Naive thymus-derived CD4-positive, alpha-beta T cell (primary cell): ENCODE measurements at regions not wholly inside any gene's neighbourhood (a gene's known extent, or its start where the extent isn't known, plus 50 kb on each side); places are given as distances from the start of the nearest gene placed in this dataset.
"Not testable (repeated sequence)": the region's sequence is repeated elsewhere in the genome, so short reads cannot be mapped to it uniquely, and the experiment has no call there.

Experiments used
- ATAC-seq: fragments of 150-1000 bp; cut with Tn5 transposase; 2 replicates; pipeline ENCODE4 v1.10.0; 2021; ENCODE audit warnings: mild to moderate bottlenecking, moderate library complexity
- CTCF ChIA-PET: fragments of 350-600 bp; sonication (Branson Sonifier 250); formaldehyde crosslinking; loops from one replicate; lab custom pipeline; 2021; ENCODE audit warnings: antibody characterized with exemption; lab: Charles Lee
- POLR2A ChIA-PET: fragments of 350-600 bp; sonication (Branson Sonifier 250); formaldehyde crosslinking; loops from one replicate; lab custom pipeline; 2021; ENCODE audit warnings: antibody characterized with exemption, inconsistent platforms; lab: Charles Lee
- DNase-seq, 9 donors: peaks; one replicate each; pipeline versions ENCODE4 v3.0.0 to v3.0.0-alpha.2; 2020 to 2022; ENCODE audit warnings: mixed read lengths in 1 of 9
- H3K27ac ChIP-seq: one replicate; pipeline ENCODE4 v1.7.0; 2013; ENCODE audit warnings: mild to moderate bottlenecking, low read depth, low read length, moderate library complexity
- H3K27me3 ChIP-seq, 2 donors: one replicate each; pipeline ENCODE4 v1.7.0; 2013; ENCODE audit warnings: low read length in 2 of 2, mild to moderate bottlenecking in 2 of 2, moderate library complexity in 2 of 2; ENCODE audit not compliant: control insufficient read depth in 2 of 2, insufficient read depth in 2 of 2
- H3K36me3 ChIP-seq, 3 experiments: 1 replicate in 2 of 3; 2 replicates in 1 of 3; pipeline ENCODE4 v1.7.0; 2013; ENCODE audit warnings: low read length in 3 of 3, mild to moderate bottlenecking in 3 of 3, moderate library complexity in 1 of 3; ENCODE audit not compliant: insufficient read depth in 3 of 3, control insufficient read depth in 2 of 3
- H3K4me1 ChIP-seq, 2 donors: one replicate each; pipeline ENCODE4 v1.7.0; 2013; ENCODE audit warnings: low read length in 2 of 2, mild to moderate bottlenecking in 2 of 2, moderate library complexity in 1 of 2; ENCODE audit not compliant: control insufficient read depth in 2 of 2, insufficient read depth in 2 of 2
- H3K4me3 ChIP-seq: 2 replicates; pipeline ENCODE4 v1.7.0; 2013; ENCODE audit warnings: mild to moderate bottlenecking, low read length
- H3K9me3 ChIP-seq, 3 experiments: 1 replicate in 2 of 3; 2 replicates in 1 of 3; pipeline ENCODE4 v1.7.0; 2013; ENCODE audit warnings: low read length in 3 of 3; ENCODE audit not compliant: control insufficient read depth in 2 of 3
- H3K27ac Mint-ChIP-seq, 9 donors: one replicate each; pipeline ENCODE4 v1.8.0; 2020 to 2022; ENCODE audit warnings: mixed read lengths in 9 of 9, mild to moderate bottlenecking in 8 of 9, moderate library complexity in 5 of 9, inconsistent platforms in 2 of 9
- H3K27me3 Mint-ChIP-seq, 5 donors: one replicate each; pipeline ENCODE4 v1.8.0; 2021 to 2022; ENCODE audit warnings: mixed read lengths in 5 of 5, mild to moderate bottlenecking in 1 of 5
- H3K36me3 Mint-ChIP-seq, 5 donors: one replicate each; pipeline ENCODE4 v1.8.0; 2020 to 2022; ENCODE audit warnings: mixed read lengths in 5 of 5, mild to moderate bottlenecking in 3 of 5, inconsistent platforms in 1 of 5
- H3K4me1 Mint-ChIP-seq, 7 donors: one replicate each; pipeline ENCODE4 v1.8.0; 2020 to 2022; ENCODE audit warnings: mixed read lengths in 7 of 7, mild to moderate bottlenecking in 3 of 7, inconsistent platforms in 1 of 7
- H3K4me3 Mint-ChIP-seq, 10 donors: one replicate each; pipeline ENCODE4 v1.8.0; 2020 to 2022; ENCODE audit warnings: mild to moderate bottlenecking in 10 of 10, mixed read lengths in 10 of 10, moderate library complexity in 6 of 10, inconsistent platforms in 2 of 10
- H3K9me3 Mint-ChIP-seq, 11 donors: one replicate each; pipeline ENCODE4 v1.8.0; 2020 to 2022; ENCODE audit warnings: mixed read lengths in 11 of 11, mild to moderate bottlenecking in 4 of 11, inconsistent platforms in 1 of 11, moderate library complexity in 1 of 11
- intact Hi-C, 2 donors: fragments of 100-400 bp; cut with micrococcal nuclease; formaldehyde crosslinking; loops; one replicate each; pipeline ENCODE4 v1.15.1; 2023

GRCh38 chr5:153939101-153939500, 99.6 kb downstream of the FAM114A2 start:
- no peak for DNase-seq
- ChIA-PET POLR2A (no interaction called here), CTCF (no interaction called here)
- Mint-ChIP-seq H3K27me3 (peaks cover 0 to 21% (median 4%) of the 10 kb centered on the region in 5 donors), H3K27ac (no peak overlapping the region), H3K4me3 (no peak overlapping the region), H3K4me1 (no peaks in the 10 kb centered on the region), H3K36me3 (peaks cover 0 to 21% (median 2%) of the 10 kb centered on the region in 5 donors), H3K9me3 (peaks cover 19 to 90% (median 45%) of the 10 kb centered on the region in 11 donors)
- Histone ChIP-seq H3K9me3 (peaks cover 0 to 30% (median 4%) of the 10 kb centered on the region in 3 experiments), H3K27me3 (no peaks in the 10 kb centered on the region), H3K4me1 (no peaks in the 10 kb centered on the region), H3K4me3 (no peak overlapping the region), H3K27ac (no peak overlapping the region), H3K36me3 (no peaks in the 10 kb centered on the region)
- no peak for ATAC-seq
- intact Hi-C loops, result no loop called here

DNA sequence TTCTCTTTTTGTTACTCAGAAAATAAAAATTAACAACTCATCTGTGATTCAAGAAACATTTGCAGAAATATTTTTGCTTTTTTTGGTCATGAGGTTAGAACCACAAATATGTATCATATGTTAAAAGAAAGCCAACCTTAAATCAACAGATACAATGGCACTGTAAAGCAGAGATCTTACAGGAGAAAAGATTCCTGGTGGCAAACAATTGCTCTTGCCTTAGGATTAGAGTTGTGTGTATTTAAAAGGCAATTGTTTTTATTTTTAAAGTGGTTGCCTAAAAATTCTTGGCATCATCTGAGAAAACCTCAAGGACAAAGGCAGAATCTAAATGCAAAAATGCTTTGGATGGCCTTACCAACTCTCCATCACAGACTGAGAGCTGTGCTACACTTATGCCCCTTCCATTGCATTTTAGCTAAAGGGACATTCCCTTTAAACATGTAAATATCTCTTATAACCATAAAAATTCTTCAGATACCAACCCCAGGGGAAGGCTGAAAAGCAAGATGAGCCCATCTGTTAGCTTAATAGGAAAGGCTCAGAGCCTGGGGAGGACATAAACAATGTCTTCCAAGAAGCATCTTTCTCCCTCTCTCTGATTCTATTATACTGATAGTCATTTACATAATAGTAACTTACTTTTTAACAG, 100.4 kb downstream of the FAM114A2 start:
- H3K4me3 ChIP-seq, result no peak overlapping the region
- peaks cover 0 to 21% (median 2%) of the 10 kb centered on the region in 5 donors for H3K36me3 Mint-ChIP-seq
- H3K4me3 Mint-ChIP-seq, result no peak overlapping the region
- H3K9me3 ChIP-seq, result peaks cover 0 to 32% (median 4%) of the 10 kb centered on the region in 3 experiments
- no peak overlapping the region for H3K27ac ChIP-seq
- no peaks in the 10 kb centered on the region for H3K4me1 Mint-ChIP-seq
- ATAC-seq (no peak), DNase-seq (no peak)
- H3K27ac Mint-ChIP-seq, result no peak overlapping the region
- peaks cover 0 to 14% (median 4%) of the 10 kb centered on the region in 5 donors for H3K27me3 Mint-ChIP-seq
- H3K4me1 ChIP-seq, result no peaks in the 10 kb centered on the region
- intact Hi-C loops, result no loop called here
- ChIA-PET POLR2A (no interaction called here), CTCF (no interaction called here)
- no peaks in the 10 kb centered on the region for H3K27me3 ChIP-seq
- peaks cover 19 to 90% (median 38%) of the 10 kb centered on the region in 11 donors for H3K9me3 Mint-ChIP-seq
- no peaks in the 10 kb centered on the region for H3K36me3 ChIP-seq

- H3K9me3 ChIP-seq, result peaks cover 0 to 32% (median 4%) of the 10 kb centered on the region in 3 experiments
- H3K36me3 Mint-ChIP-seq, result peaks cover 0 to 21% (median 2%) of the 10 kb centered on the region in 5 donors
- POLR2A ChIA-PET, result no interaction called here
- no peaks in the 10 kb centered on the region for H3K36me3 ChIP-seq
- H3K27ac ChIP-seq, result no peak overlapping the region
- H3K4me1 ChIP-seq, result no peaks in the 10 kb centered on the region
- H3K27me3 ChIP-seq, result no peaks in the 10 kb centered on the region
- H3K4me1 Mint-ChIP-seq, result no peaks in the 10 kb centered on the region
- H3K4me3 Mint-ChIP-seq, result no peak overlapping the region
- CTCF ChIA-PET, result no interaction called here
- H3K4me3 ChIP-seq, result no peak overlapping the region
- intact Hi-C loops, result no loop called here
- H3K27me3 Mint-ChIP-seq, result peaks cover 0 to 14% (median 5%) of the 10 kb centered on the region in 5 donors
- H3K9me3 Mint-ChIP-seq, result peaks cover 19 to 86% (median 34%) of the 10 kb centered on the region in 11 donors
- ATAC-seq, result no peak
- no peak overlapping the region for H3K27ac Mint-ChIP-seq
- no peak for DNase-seq
Measured at GRCh38 chr5:153937661-153938060, 101.0 kb downstream of the FAM114A2 start.

- POLR2A ChIA-PET, CTCF ChIA-PET, intact Hi-C loops, H3K4me3 ChIP-seq, H3K4me1 ChIP-seq, H3K36me3 ChIP-seq, H3K27ac Mint-ChIP-seq, H3K27me3 ChIP-seq, DNase-seq, H3K4me3 Mint-ChIP-seq, H3K4me1 Mint-ChIP-seq, ATAC-seq, H3K27ac ChIP-seq: not testable (repeated sequence)
- Mint-ChIP-seq H3K36me3 (peaks cover 0 to 16% (median 0%) of the 10 kb centered on the region in 5 donors), H3K9me3 (peaks cover 14 to 66% (median 29%) of the 10 kb centered on the region in 11 donors), H3K27me3 (peaks cover 0 to 16% (median 11%) of the 10 kb centered on the region in 5 donors)
- peaks cover 0 to 12% (median 0%) of the 10 kb centered on the region in 3 experiments for H3K9me3 ChIP-seq
Measured at GRCh38 chr5:153935151-153935550, 103.6 kb downstream of the FAM114A2 start.

GRCh38 chr5:153926201-153926600, 112.5 kb downstream of the FAM114A2 start:
- DNase-seq (no peak), ATAC-seq (no peak)
- no peaks in the 10 kb centered on the region for H3K27me3 ChIP-seq
- ChIA-PET CTCF (no interaction called here), POLR2A (no interaction called here)
- H3K4me3 ChIP-seq, result no peak overlapping the region
- peaks cover 0 to 10% (median 0%) of the 10 kb centered on the region in 11 donors for H3K9me3 Mint-ChIP-seq
- H3K9me3 ChIP-seq, result no peaks in the 10 kb centered on the region
- intact Hi-C loops, result no loop called here
- H3K27ac ChIP-seq, result no peak overlapping the region
- no peak overlapping the region for H3K4me3 Mint-ChIP-seq
- no peaks in the 10 kb centered on the region for H3K36me3 Mint-ChIP-seq
- peaks cover 0 to 21% (median 7%) of the 10 kb centered on the region in 5 donors for H3K27me3 Mint-ChIP-seq
- no peak overlapping the region for H3K27ac Mint-ChIP-seq
- H3K4me1 ChIP-seq, result no peaks in the 10 kb centered on the region
- H3K36me3 ChIP-seq, result no peaks in the 10 kb centered on the region
- no peaks in the 10 kb centered on the region for H3K4me1 Mint-ChIP-seq

GRCh38 chr5:153919161-153919560, 119.5 kb downstream of the FAM114A2 start:
- Mint-ChIP-seq H3K4me3 (no peak overlapping the region), H3K27ac (no peak overlapping the region), H3K4me1 (no peaks in the 10 kb centered on the region), H3K27me3 (peaks cover 3 to 45% (median 9%) of the 10 kb centered on the region in 5 donors), H3K36me3 (peaks cover 0 to 5% (median 0%) of the 10 kb centered on the region in 5 donors), H3K9me3 (peaks cover 0 to 19% (median 12%) of the 10 kb centered on the region in 11 donors)
- ChIA-PET POLR2A (no interaction called here), CTCF (no interaction called here)
- Histone ChIP-seq H3K4me3 (no peak overlapping the region), H3K27ac (no peak overlapping the region), H3K4me1 (no peaks in the 10 kb centered on the region), H3K27me3 (no peaks in the 10 kb centered on the region), H3K9me3 (peaks cover 0 to 8% (median 0%) of the 10 kb centered on the region in 3 experiments), H3K36me3 (no peaks in the 10 kb centered on the region)
- DNase-seq (no peak), ATAC-seq (no peak)
- intact Hi-C loops, result no loop called here
